Stimulated activated CD4-positive, alpha-beta T cell treated with anti-CD3 and anti-CD28 coated beads, Interleukin-1b, Interleukin-23, amount 100 ng/mL, for 4 hours (primary cell): ENCODE measurements at regions not wholly inside any gene's neighbourhood (a gene's known extent, or its start where the extent isn't known, plus 50 kb on each side); places are given as distances from the start of the nearest gene placed in this dataset.
"Not testable (repeated sequence)": the region's sequence is repeated elsewhere in the genome, so short reads cannot be mapped to it uniquely, and the experiment has no call there.

Source experiments
- DNase-seq, 2 donors: peaks; one replicate each; pipeline ENCODE4 v3.0.0-alpha.2; 2020; ENCODE audit warnings: low read depth in 2 of 2

DNA sequence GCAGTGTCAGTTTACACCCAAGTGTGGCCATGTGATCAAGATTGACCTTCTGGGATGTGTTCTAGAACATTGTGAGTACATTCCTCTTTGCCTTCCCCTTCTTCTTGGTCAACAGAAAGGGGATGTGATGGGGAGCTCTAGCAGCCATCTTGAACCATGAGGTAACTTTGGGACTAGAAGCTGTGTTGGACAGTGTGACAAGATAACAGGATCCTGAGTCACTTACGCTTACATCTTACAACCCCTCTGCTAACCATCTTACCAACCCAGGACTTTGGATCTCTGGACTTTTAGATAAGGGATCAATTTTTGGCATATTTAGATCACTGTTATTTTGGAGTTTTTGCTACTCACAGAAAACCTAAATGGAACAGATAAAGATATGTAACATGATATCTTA, 625.6 kb downstream of the BCOR start:
- no peak for DNase-seq

DNA sequence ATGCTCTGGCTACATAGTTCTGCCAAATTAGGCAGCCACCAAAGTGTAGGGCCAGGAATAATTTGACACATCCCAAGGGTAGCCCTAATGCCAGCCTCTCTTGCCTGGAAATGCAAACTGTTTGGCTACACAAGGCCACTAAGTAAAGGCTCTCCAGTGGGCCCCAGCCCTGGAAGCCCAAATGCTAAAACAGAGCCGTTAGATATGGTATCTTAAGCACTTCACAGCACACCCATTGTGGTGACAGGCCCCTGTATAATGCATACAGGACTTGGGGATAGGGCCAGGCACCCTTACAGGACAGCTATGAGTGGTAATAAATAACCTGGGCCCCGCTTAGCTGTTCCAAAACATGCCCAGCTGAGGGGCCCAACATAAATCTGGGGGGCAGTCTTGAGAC, 623.9 kb downstream of the BCOR start:
- no peak for DNase-seq

DNA sequence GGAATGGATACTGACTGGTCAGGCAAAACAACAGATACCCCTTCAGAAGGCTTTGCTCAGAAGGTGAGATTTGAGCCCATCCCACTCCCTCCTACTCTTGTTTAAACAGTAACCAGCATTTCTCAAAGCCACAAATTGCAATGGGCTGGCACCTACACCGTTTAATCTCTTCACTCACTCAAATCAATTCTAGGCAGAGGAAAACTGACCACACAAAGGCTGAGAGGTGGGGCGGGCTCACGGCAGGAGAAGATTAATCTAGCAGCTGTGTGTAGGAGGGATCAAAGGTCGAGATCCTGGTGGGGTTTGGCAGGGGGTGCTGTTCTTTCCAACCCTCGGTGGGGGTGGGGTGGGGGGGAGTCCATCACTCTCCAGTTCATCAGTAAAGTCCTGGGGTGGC, 622.4 kb downstream of the BCOR start:
- DNase-seq = no peak

DNA sequence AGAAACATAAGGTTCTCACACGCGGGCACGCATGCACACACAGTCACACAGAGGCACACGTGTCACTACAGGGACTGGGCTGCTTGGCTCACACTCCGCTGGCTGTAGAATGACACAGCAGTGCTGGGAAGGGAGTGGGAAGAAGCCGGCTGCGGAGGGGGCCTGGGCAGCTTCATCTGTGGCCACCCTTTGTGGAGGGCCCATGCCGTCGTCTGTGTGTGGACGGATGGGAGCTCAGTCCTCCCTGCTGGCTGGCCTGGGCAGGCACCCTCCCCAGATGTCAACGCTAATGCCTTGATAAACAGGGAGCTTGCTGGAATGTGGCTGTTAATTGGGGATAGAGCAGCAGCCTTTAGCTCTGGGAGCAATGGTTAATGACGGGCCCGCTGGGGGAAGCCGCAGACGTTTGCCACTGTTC, 621.1 kb downstream of the BCOR start:
- no peak for DNase-seq

DNA sequence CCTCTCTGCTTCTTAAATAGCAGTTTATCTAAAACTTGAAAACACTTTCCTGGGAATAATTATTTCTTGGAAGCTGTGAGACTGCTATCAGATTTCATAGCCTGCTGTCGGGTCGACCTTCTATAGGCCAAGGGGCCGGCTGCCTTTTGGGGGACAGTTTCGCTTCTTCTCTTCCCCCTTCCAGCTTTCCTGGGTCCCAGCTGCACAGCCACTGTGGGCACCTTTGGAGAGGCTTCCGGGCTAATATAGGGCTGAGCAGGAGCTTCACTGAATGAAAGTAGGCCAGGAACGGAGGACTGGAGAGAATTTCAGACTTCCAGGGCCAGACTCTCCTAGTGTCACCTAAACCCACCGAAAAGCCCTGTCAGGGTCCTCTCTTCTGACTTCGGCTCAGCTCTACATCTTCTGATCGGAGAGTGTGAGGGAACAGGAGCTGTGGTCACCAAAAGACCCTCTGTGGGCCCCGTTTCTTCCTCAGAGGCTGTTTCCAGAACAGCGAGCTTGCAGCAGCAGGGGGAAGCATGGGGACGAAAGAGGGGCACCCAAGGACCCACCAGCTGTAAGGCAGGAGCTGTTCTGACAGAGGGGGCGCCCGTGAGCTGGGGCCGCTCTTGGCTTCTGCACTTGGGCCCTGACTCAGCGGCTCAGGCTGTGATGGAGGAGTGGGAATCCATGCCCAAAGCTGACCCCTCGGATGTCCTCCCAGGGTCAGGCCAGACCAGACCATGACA, 620.6 kb downstream of the BCOR start:
- no peak for DNase-seq

DNA sequence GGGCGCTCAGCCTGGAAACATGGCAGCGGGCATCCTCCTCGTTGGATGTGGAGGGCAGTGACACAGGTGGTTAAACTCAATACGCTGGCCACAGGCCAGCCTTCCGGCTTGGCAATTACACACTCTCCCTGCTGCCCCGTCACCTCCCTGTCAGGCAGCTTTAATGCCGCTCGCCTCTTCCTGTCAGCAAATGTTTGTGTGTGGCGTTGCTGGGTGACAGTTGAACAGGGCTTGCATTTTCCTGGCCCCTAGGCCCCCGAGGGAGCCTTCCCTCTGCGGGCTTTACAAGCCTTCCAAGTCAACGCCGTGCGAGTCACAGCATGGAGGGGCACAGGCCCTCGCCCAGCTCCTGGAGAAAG, 620.0 kb downstream of the BCOR start:
- DNase-seq = no peak

DNA sequence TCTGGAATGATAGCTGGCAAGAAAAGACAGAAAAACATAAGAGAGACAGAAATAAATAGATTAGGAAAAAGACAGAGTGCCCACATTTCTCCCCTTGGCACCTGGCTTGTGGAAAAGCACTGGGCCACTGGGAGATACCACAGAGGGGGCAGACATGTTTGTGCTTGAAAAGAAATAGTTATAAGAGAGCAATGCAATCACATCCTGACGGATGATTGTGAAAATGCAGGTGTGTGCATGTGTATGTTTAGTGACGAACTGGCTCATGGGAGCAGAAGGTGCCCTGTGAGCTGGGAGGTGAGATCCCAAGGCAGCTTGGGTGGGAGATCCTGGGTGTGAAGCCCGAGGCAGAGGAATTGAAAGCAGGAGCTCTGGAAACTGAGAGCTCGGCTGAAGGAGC, 617.9 kb downstream of the BCOR start:
- DNase-seq = no peak

DNA sequence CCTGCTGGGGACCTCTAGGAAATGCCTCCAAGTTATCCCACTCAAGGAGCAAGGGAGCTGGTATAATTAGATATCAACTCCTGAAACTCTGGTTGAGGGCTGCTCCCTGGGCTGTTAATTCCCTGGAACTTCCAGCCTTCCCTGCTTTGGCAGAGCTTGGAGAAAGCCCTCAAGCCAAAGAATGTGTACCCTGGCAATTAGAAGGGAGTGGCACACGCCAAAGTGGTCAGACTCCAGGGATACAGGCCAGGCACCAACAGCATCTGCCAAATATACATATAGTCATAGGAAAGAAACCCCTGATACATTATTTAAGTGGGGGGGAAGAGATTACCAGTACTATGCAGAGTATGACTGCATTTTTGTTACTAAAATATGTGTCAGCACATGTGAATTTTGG, 616.8 kb downstream of the BCOR start:
- DNase-seq = no peak

DNA sequence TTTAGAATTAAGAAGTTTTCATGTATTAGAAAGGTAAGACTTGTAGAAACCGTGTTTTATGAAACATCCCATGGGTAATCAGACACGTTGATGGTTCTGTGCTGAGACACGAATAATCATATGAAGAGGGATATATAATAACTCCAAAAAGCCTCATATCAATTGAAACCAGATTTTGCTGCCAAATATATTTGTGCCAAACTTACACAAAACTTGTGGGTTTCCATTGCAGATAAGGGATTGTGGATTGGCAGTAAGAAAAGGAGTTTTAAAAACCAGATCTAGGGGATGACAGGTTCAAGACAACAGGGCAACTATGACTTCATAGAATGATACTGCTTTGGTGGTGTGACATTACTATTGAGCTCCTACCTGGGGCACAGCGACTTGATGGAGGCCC, 616.1 kb downstream of the BCOR start:
- DNase-seq = no peak

DNA sequence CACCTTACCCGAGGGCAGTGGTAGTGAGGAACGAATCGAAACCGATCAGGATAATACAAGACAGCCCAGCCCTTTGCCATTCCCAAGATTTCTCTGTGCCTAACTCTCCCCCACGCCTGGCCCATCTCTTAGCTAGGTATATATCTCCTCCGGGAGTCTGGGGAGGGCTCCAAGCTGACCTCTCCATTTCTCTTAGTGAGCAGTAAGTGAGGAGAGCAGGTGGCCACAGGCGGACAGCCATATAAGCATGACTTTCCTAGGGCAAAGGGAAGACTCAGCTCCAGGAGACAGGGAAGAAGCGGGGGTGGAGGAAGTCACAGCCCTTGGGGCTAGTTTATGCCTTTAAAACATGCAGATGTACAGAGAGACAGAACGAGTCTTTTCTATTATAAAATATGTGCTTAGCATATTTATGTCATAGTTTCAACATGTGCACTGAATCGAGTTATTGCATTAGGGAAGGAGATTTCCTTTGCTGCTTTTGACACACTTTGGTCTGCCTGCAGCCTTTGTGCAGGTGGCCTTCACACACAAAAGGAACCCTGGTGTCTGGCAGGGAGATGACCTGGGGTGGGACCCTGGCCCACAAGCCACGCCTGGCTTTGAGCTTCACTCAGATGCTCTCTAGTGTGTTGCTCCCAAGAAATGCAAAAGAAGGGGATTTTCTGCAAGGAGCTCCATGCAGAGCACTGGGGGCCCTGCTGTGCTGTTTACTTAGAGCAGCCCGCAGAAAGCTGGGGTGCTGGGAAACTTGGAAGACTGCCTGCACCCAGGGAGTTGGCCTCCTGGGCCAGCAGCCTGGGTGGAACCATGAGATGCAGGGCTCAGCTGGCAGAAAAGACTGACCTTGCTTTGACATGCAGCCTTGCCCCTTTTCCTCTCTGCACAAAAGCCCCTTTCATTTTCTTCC, 613.3 kb downstream of the BCOR start:
- no peak for DNase-seq

DNA sequence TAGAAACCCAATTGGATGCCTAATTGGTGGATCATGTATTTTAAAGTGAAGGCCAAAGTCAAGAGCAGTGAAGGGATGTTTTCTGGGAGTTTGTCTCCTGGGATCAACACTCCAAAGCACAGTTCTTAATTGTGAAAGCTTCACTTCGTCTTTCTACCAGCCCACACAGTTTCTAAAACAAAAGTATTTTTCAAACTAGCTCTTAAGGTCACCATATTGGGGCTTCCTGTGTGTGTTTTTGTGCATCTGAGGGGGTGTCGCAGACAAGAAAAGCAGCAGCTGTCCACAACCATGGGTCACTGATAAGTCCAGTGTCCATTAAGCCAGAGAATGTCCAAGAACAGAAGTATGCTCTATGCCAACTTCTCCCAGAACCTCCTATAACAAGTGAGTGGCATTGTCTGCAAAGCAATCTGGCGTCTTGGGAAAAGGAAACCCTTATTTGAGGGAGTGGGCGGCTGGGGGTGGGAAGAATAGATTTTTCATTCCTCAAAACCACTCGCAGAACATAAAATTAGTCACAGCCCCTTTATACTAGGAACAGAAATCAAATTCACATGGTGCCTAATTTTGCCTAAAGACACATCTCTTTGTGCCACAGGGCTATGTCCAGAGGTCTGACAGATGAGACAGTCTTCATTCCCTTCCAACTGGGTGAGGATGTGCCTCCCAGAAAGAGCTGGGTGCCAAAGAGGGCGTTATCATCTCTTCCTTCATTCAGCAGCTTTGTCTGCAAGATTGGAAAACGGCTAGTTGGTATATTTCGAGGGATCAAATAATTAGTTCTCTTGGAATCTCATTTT, 610.4 kb downstream of the BCOR start:
- DNase-seq = no peak

DNA sequence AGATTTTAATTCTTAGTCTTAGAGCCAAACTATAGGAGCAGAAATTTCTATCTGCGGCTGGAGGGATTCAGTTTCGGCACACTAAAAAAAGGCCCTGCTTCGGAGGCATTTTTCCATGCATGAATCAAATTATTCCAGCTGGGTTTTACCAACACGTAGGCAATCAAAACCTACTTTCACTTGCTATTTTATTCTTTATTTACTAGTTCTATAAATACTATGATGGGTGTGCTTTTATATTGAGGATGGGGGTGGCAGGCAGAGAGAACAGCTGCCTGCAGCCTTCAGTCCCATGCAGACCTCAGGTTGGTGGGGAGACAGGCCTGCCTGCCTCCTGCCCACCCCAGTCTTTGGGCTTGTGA, 609.8 kb downstream of the BCOR start:
- DNase-seq = no peak

DNA sequence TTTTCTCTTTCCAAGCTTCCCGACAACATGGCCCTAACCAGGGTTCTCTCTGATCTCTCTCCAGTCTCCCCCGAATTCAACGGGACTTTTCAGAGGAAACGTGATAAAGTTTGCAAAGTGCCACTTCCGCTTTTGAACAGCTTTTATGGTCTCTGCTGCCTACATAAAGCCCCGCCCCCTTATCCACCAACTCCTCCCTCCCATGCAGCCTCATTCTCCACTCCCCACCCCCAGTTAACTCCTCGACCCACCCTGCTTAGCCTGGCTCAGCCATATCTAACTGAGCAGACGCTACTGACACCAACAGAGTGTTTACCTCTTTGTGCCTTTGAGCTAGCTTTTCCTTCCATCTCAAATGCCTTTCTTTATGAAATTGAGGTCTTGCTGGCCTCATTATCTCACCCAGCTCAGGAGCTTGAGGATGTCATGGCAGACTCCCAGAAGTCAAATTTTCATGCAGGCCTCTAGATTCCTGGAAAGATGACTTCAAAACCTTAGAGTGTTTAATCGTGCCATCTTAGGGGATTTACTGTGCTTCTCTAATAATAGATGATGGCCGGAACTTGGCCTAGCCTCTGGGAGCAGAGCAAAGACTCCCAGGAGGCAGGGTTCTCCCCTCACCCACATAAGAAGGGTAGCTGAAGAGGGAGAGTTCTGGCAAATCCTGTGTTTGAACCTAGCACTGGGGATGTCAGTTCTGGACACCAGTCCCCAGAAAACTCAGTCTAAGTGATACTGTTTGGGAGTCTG, 606.0 kb downstream of the BCOR start:
- peak; percentile 21 to 41 for DNase-seq

DNA sequence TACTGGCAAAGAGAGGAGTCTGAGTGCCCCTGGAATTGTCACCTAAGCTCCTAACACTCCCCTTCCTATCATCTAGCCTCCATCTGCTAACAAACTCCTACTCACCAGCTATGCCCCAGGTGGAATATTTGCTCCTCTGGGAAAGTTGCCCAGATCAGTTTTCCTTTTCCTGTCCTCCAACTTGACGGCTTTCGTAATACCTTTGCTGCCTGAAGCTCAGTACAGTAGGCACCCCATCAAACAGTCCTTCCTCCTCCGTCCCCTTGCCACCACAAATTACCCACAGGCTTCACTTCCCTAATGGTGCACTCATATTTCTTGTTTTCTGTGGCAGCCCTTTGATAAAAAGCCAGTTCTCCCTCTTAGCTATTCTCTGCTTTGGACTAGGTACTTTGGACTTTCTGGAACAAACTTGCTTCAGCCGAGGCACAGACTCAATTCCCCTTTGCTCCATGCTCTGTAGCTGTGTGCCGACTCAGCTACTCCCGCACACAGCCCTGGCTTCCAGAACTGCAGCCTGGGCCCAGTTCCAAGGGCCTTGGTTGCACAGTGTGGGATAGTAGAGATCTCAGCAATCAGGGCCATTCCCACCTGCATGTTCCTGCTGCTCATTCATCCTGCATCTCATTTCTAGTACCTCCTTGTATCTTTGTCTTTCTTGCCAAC, 605.1 kb downstream of the BCOR start:
- DNase-seq = no peak

DNA sequence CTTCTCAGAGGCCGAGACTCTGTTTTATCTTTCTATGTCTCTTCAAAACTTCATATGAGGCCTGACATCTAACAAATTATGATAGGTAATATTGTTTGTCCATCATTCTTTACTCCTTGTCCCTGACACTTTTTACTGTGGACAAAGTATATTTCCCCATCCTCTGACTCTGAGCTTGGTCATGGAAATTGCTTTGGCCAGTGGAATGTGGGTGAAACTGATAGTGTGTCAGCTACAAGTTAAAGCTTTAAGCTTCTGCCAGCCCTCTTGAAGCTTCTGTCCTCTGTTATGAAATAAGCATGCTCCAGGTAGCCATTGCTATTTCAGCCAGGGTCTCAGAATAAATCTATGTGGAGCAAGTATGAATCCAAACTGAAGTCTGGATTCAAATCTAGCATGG, 604.6 kb downstream of the BCOR start:
- DNase-seq = no peak

DNA sequence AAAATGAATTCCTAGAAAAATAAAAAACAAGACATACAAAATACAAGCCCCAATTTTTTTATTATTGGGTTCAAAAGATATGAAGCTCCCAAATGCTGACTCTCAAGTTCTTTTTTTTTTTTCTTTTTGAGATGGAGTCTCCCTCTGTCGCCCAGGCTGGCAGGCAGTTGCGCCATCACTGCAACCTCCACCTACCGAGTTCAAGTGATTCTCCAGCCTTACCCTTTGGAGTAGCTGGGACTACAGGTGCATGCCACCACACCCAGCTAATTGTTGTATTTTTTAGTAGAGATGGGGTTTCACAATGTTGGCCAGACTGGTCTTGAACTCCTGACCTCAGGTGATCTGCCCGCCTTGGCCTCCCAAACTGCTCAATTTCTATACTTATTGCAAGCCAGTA, 600.6 kb downstream of the BCOR start:
- DNase-seq = not testable (repeated sequence)

DNA sequence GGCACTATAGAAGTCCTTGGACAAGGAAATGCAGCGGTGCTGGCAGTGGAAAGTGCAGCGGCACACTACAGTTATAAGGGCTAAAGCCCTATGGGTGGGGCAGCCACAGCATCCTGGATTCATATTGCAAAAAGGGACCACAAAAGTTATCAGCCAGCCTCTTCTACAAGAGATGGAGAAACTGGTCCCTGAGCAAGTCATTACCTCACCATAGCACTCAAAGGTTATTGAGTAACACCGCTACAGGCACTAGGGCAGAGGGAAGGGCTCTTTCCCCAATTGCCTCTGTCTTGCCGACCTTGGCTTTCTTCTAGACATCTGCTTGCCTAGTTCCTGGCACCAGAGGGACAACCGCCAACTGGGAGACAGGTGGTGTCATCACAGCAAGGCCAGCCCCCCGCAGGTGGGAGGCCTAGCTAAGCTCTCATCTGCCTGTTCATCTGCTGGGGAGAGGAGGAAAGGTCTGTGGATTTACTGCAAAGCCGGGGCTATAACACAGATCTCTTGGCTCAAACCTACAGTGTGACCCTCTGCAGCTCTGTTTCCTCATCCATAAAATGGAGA, 600.0 kb downstream of the BCOR start:
- no peak for DNase-seq

DNA sequence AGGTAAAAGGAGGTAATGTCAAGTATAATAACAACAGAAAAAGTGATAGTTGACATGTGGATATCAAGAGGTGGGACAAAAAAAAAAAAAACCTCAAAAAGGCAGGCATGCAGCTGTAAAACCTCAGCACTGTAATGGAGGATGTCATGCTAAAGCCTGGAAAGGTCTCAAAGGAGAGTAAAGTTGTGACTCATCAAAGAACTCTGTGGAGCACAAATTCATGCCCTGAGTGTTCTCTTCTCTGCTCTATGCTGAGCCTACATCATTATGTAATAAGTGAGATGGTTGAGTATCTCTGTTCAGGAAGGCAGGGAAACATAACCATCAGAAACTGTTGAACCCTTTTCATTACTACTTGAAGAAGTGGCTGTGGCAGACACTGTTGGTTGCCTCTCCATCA, 597.8 kb downstream of the BCOR start:
- DNase-seq = no peak

DNA sequence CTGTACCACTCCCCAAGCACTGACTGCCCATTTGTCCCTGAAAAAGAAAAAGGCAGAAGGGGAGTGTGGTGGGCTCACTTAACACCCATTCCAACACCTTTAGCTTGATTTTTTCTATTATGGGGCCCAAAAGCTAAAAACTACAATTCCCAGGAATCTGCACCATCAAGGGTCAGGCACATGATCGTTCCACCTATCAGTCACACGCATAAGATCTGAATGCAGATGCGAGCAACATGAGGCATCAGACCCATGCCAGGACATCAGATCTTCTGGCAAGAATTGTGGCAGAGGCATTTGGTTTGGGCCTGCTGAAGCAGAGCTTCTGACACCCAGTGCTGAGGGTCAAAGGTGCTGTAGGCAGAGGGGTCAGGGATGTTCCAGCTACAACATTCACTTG, 595.9 kb downstream of the BCOR start:
- DNase-seq = no peak

DNA sequence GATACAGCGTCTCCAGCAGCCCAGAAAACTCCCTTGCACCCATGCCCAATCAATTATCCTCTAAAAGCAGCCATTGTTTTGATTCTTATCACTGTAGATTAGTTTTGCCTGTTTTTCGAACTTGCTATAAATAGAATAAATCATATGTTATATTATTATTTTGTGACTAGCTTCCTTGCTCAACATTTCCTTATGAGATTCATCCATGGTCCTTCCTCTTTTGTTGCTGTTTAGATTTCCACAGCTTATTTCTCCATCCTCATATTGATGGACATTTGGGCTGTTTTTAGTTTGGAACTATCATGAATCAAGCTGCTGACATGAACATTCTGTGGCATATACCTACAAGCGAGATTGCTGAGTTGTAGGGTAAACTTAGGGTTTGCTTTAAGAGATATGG, 595.3 kb downstream of the BCOR start:
- DNase-seq = no peak

DNA sequence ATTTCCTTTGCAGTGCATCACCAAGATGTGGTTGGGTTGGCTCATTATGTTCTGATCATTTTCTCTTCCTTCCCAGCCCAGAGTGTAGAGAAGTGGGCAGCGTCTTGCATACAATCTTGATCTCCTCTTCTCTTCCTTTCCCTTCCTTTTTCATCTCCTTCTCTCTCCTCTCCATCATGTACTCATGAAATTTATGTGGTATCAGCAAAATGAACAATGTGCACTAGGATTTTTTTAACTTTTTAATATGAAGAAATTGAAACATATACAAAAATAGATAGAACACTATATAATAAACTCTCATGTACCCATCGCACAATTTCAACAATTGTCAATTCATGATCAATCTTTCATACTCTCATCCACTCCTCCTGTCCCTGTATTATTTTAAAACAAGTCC, 593.5 kb downstream of the BCOR start:
- no peak for DNase-seq
